ENCODE measurements at regions not wholly inside any gene's neighbourhood (a gene's known extent, or its start where the extent isn't known, plus 50 kb on each side); places are given as distances from the start of the nearest gene placed in this dataset.

DNA sequence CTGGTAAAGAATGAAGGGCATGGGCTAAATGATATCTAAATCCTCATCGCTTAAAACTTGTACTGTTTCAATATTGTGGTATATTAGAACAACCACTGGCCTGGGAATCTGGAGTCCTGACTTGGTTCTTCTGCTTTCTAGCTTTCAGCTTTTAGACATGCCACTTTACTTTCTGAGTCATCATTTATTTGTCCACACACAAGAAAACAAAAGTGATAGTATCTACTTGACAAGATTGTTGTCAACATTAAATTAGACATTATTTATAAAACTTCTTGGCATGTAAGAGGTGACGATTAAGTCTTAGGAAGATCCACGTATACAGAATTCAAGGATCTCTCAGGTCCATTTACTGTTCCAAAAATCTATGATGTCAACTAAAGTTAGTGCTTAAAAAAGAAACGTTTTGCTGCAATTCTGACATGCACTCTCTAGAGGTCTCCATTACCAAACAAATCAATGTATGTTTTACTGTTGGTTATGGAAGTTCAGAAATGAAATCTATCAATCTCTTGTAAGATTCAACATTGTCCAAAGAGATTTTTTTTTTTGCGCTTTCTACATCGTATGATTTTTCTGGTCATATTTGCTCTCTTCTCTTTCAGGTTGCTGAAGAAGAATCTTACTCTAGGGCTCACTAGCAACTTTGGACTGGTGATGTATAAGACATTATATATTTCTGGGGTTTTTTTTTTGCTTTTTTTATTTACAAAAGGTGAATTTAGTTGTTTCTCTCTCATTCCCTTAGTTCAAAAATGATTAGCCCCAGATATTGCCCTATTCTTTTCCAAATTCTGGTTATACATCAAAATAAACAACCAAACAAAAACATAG lies 53.6 kb upstream of the DYNC1I1 start:
- FAIRE-seq: no peak
- peak; percentile 44 for DNase-seq (ENCODE audit: low spot score)

DNA sequence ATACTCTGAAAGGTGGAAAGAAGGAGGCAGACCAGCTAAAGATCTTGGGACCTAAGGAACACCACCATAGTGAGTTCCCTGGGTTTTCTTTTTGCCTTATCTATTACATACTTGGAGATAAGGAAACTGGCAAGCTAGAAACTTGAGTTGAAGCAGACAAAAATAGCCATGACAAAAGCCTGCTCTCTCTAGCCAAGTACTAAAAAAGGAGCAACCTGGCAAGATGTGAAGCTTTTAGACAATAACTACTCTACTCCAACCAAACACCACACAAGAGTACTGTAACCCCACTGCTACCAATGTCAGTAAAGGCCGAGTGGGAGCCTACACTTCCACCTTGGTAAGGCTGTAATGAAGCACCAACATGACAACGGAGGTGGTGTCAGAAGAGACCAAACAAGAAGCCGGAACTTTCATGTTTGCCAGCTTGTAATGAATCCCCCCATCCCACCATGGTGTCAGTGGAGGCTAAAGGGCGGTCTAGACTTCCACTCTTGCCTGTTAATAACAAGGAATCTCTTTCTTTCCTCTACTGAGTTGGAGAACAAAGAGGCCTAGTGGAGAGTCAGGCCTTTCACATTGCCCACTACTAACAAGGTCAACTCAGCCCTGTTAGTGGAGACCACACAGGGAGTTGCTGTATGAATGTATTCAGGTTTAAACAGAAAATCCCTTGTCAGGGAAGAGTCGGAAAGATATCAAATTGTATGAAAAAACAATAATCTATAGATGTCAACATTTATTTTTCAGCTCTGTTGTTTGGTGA lies 55.8 kb upstream of the DYNC1I1 start:
- no peak for FAIRE-seq

DNA sequence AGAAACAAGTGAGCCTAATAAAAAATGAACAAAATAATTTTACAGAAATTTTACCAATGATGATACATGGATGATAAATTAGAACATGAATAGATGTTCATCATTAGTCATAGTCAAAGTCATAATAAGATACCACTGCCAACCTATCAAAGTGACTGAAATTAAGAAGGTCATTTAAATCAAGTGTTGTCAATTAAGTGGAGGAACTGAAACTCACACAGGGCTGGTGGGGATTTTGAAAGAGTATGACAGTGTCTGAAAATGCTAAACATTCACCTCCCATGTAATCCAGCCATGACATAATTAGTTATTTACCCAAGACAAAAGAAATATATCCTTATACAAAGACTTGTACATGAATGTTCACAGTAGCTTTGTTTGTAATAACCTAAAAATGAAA lies 57.1 kb upstream of the DYNC1I1 start:
- FAIRE-seq (no peak), DNase-seq (ENCODE audit: low spot score) (no peak)

More for the DNA sequence above, 55.8 kb upstream of the DYNC1I1 start:
- no peak for DNase-seq (ENCODE audit: low spot score)

DNA sequence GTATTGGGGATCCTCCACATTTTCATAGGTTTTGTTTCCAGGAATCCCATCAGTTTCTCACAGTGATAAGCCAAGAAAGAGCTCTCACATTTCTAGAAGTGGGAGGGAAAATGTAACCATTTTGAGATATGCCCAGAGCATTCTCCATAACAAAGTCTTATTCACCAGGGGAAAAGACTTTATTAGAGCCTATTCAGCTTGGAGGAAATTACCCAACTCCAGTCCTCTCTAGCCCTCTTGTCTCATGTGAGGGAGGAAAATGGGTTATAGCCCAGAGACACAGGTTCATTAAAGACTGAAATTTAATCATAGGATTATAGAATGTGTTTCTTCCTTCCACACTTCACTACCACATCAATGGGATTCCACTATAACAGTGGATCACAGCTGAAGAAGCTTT lies 61.6 kb upstream of the DYNC1I1 start:
- no peak for FAIRE-seq
- DNase-seq (ENCODE audit: low spot score): no peak

DNA sequence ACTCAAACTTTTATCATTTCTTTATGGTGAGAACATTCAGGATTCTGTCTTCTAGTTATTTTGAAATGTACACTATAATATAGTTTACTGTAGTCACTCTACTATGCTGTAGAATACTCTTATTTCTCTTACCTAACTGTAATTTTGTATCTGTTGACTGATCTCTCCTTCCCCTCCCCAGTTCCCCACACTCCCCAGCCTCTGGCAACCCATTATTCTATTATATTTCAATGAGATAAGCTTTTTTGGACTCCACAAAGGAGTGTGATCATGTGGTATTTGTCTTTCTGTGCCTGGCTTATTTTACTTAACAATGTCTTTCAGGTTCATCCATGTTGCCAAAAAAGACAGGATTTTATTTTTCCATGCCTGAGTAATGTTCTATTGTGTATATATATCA lies 71.4 kb upstream of the DYNC1I1 start:
- no peak for FAIRE-seq
- no peak for DNase-seq (ENCODE audit: low spot score)

DNA sequence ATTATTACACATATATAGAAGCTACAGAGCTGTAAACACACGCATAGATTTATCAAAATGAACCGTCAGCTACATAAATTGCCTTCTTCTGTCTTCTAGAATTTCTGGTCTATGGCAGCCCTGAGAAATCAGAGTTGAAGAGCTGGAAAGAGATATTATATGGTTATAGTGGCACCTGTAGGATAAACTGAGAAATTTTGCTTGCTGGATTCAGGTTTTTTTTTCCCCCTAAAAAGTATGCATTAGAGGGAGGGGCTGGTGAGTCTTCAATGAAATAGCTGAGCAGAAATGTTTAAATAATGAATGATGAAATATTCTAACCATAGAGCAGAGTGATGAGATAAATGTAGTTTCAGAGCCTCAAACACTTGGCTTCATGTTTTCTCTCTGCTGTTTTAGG lies 78.0 kb upstream of the DYNC1I1 start:
- FAIRE-seq (no peak), DNase-seq (ENCODE audit: low spot score) (no peak)

DNA sequence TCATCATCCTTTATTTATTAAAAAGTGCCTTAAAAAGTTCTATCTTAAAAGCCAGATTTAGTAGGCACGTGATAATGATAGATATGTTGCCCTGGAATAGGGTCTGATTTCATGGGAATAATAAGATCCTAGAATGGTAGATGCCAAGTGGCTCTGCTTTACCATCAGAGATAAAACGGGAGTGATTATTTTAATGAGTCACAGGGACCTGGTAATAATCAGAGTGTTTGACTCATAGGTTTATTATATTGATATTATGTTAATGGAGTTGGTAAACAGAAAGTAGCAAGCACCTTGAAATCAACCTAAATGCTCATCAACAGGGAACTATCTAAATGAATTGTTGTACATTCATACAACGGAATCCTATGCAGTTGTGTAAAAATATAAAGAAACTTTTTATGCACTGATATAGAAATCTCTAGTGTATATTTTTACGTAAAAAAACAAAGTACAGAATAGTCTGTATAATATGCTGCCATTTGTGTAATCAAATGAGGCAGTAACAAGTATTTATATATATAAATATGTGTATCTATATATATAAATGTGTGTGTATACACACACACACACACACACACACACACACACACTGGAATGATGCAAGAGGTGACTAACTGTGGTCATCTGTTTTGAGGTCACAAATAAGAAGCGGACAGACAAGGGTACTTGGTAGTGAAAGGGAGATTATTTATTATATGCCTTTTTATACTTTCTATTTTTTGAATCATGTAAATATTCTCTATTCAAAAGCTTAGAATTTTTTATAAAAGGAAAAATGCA lies 78.6 kb upstream of the DYNC1I1 start:
- FAIRE-seq: no peak
- no peak for DNase-seq (ENCODE audit: low spot score)

DNA sequence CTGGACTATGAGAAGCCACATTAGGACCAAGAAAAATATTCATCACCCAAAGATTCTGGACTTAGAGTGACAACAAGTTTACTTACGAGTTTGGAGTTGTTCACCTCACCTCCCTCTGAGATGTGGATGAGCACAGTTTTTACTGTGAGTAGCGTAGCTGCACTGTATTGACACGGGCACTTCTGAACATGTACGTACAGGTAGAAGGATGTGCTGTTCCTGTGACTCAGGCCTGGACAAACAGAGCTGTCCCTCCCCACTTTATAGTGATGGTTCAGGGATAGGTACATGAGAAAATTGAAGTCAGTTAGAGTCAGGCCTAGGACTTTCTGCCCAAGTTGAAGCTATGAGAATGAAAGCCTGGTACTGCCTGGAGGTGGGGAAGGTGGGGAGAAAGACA lies 80.9 kb upstream of the DYNC1I1 start:
- DNase-seq (ENCODE audit: low spot score): no peak
- no peak for FAIRE-seq

DNA sequence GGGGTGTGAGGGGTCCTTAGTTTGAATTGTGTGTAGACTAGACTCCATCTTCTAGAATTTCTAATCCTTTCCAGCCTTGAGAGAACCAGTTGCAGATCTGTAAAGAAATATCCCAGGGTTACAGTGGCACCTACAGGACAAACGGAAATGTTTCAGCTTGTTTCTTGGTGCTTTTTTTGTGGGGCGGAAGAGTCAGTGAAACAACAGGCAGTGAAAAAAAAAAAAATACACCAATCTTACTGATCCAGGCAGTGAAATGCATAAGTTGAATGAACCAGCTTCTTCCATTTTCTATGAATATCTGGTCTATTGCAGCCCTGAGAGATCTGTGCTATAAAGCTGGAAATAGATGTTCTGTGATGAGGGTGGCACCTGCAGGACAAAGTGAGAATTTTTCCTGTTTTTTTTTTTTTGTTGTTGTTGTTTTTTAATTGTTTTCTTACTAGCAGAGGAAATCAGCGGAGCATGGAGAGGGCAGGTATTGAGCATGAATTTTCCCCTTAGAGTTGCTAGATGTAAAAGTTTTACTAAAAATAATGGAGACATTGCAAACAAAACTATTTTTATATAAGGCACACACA lies 81.9 kb upstream of the DYNC1I1 start:
- peak; percentile 37 for FAIRE-seq
- peak; percentile 57 for DNase-seq (ENCODE audit: low spot score)

DNA sequence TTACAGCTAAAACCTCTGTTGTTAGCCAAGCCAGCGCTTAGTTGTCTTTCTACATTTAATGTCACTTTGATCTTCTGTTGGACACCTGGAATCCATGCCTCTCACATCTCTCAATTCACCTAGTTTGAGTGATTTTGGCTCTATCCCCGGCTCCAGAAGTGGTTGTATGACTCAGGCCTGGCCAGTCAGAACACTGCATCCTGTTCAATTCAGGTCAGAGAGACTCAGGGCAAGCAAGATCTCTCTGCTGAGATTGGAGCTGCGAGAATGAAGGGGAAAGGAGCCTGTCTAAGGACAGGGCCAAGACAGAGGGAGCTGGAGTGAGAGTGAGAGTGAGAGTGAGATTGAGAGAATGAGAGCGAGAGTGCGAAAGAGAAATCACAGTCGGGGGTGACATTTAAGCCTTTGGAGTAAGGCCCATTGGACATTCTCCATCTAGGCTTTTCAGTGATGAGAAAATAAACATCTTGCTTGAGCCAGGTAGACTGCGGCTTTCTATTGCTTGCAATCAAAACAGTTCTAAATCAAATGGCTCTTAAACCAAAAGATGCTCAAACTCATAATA lies 83.3 kb upstream of the DYNC1I1 start:
- FAIRE-seq: no peak
- DNase-seq (ENCODE audit: low spot score): no peak

DNA sequence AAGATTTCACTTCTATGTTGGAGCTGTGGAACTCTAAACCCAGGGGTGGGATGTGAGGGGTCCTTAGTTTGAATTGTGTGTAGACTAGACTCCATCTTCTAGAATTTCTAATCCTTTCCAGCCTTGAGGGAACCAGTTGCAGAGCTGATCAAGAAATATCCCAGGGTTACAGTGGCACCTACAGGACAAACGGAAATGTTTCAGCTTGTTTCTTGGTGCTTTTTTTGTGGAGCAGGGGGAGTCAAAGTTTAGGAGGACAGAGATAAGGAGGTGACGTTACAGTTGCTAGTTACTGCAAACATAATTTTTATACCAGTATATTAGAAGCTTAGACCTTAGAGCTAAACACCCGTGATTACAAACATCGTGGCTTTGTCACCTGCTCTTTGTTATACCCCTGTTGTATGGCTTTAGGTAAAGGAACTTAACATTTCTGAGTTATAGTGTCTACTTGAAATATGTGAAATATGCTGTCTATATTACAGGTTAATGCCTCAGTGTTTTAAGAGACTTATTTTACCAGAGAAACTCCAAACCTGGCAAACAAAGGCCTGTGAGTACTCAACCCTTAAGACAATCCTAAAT lies 84.5 kb upstream of the DYNC1I1 start:
- DNase-seq (ENCODE audit: low spot score) (peak; percentile 40), FAIRE-seq (peak; percentile 71)

DNA sequence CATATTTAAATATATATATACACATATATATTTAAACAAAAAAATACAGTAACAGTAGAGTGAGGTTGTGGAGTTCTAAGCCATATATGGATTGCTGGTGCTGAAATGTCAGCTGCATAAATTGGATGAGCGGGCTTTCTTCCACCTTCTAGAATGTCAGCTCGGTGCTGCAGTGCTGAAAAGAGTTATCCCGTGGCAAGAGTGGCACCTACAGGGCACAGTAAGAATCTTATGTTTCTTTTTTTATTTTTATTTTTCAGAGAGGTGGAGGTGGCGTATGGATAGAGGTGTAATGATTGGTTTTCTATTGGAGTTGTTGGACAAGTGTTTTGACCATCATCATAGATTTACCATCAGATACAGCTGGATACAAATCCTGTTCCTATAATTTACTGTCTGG lies 86.2 kb upstream of the DYNC1I1 start:
- no peak for FAIRE-seq

DNA sequence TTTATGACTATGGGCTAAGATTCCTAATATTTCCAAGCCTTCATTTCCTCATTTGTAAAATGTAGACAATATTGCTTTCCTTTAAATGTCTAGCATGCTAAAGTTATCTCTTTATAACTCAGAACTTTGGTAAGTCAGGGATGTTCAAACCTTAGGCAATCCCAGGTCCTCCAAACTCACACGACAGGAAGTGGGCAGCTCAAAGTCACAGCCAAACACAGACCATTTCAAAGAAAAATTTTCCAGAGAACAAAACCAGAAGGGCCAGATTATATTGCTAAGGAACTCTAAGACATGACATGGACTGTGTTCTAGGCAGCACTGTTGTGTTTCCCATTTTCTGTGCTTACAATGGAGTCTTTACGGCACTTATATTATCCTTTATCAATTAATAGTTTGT lies 87.8 kb upstream of the DYNC1I1 start:
- DNase-seq (ENCODE audit: low spot score): no peak
- no peak for FAIRE-seq

More for the DNA sequence above, 86.2 kb upstream of the DYNC1I1 start:
- DNase-seq (ENCODE audit: low spot score): peak; percentile 60

DNA sequence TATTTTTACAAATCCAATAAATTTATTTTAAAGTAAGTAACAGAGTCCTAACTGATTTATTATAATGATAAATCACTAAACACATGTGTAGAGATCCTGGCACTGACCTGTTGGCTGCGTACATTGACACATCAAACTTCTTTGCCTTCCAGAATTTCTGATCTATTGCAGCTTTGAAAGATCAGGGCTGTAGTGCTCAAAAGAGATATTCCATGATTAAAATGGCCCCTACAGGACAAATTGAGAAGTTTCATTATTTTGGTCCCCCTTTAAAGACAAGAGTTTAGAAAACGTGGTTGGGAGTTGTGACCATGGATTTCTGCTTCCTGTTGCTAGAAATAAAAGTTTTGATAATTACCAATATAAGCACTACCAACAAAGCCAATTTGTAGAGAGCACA lies 87.7 kb upstream of the PDK4 start:
- FAIRE-seq: no peak
- peak; percentile 41 for DNase-seq (ENCODE audit: low spot score)

DNA sequence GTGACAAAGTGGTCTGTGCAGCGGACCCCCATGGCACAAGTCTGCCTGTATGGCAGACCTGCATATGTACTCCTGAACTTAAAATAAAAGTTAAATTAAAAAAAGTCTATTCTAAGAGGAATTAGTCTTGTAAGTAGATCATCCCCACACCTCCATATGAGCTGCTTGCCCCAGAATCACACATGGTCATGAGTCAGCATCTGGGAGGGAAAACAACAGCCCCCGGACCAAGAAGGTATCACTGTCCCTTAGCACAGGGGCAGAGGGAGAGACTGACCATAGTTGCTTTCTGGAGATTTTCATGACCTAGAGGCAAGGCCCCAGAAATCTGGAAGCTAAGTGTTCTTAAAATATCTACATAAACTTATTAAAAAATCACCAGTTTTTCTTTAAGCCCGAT lies 86.6 kb upstream of the PDK4 start:
- DNase-seq (ENCODE audit: low spot score) (no peak), FAIRE-seq (no peak)

DNA sequence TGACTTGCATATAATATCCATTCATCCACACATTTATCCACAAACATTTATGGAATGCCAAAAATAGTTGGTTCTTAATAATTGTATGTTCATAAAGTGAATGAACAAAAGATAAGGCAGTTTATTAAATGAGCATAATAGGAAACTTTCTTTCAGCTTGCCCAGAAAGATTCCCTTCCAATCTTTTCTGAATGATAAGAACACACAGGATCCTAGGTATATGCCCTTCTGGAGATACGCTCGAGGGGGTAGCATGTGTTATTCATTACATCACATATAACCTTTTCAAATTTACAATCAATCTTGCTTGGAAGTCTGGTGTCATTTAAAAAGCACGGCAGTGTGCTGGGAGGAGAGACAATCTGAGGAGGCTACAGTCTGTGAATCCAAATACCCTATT lies 80.4 kb upstream of the PDK4 start:
- DNase-seq (ENCODE audit: low spot score) (no peak), FAIRE-seq (no peak)

DNA sequence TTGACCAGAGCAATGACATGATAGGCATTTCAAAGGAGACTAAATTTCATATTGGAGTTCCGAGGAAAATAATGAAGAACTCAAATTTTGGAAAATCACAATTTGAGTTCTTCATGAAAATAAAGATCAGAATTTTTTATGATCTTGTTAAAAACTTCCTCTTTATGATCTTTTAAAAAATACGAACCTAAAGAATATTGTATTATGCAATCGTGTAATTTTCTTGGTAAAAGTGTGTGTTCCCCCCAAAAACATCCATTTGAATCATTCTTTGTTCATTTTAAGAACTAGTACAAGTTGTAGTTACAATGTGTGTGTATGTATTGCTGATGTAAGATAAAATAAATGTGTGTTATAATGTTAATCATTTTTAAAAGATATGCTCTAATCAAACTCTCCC lies 79.3 kb upstream of the PDK4 start:
- DNase-seq (ENCODE audit: low spot score) (no peak), FAIRE-seq (no peak)

DNA sequence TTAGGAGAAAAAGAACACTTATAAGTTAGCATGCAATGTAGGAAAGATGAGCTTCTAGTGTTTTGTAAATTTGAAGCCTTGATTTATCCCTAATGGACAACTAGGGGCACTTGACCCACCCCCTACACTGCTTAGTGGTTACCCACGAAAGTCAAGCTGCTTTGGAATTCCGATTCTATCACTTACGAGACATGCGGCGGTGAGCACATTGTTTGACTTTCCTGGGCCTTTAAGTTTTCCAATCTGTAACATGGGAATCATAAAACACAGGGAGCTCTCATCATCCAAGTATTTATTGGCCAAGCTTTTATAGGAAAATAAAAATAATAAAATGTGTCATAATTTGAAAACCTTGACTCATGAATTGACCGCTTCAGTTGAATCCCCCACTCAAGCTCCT lies 78.7 kb upstream of the PDK4 start:
- FAIRE-seq (peak; percentile 50), DNase-seq (ENCODE audit: low spot score) (peak; percentile 25)

DNA sequence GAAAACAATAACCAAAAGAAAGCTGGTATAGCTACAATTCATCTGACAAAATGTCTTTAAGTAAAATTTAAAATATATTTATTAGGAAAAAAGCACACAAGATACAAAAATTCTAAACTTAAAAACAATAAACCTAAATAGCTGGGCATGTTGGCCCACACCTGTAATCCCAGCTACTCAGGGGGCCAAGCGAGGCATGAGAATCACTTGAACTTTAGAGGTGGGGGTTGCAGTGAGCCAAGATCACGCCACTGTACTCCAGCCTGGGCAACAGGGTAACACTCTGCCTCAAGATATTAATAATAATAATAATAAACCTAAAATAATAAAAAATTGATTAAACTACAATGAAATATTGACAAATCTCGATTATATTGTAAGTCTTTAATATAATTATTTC lies 77.8 kb upstream of the PDK4 start:
- DNase-seq (ENCODE audit: low spot score) (no peak), FAIRE-seq (no peak)

DNA sequence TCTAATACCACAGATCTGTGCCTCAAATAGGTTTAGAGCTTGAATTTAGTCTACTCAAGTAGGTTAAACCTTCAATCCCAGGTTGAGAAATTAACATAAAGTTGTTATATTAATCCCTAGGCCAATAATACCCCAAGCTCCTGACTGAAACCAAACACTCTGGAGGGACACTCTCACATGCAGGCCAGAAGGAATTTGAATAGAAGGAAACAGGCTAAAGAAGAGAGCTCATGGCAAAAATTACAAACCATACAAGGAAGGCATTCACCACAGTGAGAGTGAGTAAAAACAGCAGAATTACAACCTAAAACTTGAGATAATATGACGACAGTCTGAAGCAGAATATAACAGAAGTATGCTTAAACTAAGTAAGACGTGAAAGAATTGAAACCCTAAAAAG lies 76.1 kb upstream of the PDK4 start:
- no peak for DNase-seq (ENCODE audit: low spot score)

DNA sequence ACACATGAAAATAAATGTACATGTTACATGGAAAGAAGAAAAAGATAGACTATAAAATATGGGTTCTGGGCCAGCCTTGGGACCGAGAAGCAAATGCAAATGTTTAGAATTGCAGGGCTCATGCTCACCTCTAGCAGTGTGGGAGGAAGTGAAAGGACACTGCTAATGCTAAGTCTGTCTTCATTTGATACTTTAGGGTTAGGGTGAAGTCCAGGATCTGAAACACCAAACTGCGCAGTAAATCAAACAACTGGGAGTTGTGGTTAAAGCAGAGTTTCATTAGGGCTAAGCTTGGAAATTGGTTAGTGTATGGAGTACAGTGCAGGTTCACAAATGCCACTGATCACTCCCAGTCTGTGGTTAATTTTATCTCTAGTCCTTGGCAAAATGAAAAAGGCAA lies 73.2 kb upstream of the PDK4 start:
- FAIRE-seq: no peak

More for the DNA sequence above, 76.1 kb upstream of the PDK4 start:
- no peak for FAIRE-seq

More for the DNA sequence above, 73.2 kb upstream of the PDK4 start:
- no peak for DNase-seq (ENCODE audit: low spot score)
